HG03460 (cell line): ENCODE measurements at regions not wholly inside any gene's neighbourhood (a gene's known extent, or its start where the extent isn't known, plus 50 kb on each side); places are given as distances from the start of the nearest gene placed in this dataset.

Experiments used
- ATAC-seq: cut with Tn5 transposase; IDR thresholded peaks from one replicate; pipeline ENCODE4 v1.9.1; 2021; ENCODE audit not compliant: unreplicated experiment

DNA sequence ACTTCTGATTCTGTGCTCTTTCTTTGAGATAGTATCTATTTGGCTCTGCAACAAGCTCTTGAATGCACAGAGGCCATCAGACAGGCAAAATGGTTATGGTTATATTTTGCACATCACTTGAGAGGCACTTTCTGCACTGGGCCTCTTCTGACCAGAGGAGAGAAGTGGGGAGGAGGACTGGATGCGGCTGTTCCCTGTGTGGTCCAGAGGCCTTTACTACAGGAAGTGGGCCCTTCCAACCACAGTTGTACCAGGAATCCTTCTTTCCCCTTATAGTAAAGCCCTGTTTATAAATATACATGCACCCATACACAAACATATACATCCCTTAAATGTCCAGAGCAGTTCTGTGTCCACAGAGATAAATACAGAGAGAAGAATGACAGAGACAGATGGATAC, 182.7 kb upstream of the HHIP start:
- no peak for ATAC-seq

GRCh38 chr4:144463896-144464295, 182.1 kb upstream of the HHIP start:
- no peak for ATAC-seq

DNA sequence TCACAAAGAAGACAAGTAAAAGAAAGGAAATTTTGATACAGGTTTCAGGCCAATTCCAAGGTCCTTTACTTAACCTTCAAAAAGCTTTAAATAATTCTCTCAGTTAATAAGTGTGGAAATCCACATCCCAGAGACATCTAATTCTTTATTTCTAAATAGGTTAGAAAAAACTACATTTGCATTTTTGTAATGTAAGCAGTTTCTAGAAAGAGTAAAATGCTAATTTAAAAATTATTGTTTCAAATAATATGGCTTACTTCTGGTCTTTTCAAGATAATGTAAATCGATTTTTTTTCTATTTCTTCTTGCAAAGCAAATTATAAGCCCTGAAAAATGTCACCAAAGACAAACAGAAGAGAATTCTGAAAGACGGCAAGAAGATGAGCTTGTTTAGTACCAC, 180.4 kb upstream of the HHIP start:
- no peak for ATAC-seq

GRCh38 chr4:144480068-144480467, 165.9 kb upstream of the HHIP start:
- ATAC-seq: no peak

- no peak for ATAC-seq
Observed at GRCh38 chr4:144489831-144490230, 156.1 kb upstream of the HHIP start.

GRCh38 chr4:144494280-144494679, 151.7 kb upstream of the HHIP start:
- ATAC-seq: no peak

DNA sequence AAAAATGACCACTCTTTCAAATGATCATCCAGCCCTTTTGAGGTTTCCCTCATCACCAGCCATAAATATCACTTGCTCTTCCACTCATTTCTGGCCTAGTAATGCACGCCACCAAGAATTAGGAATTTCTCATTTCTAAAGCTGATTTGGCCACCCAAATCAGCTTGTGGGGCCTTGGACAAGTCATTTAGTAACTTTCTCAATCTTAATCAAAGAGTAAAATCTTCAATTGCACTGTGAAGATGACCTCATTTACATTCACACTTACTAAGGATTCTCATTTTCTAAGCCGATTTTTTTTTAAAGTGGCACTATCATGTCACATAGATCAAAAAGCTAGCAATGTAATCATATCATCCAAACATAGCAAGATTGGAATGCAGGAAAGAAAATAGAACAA, 150.0 kb upstream of the HHIP start:
- no peak for ATAC-seq

DNA sequence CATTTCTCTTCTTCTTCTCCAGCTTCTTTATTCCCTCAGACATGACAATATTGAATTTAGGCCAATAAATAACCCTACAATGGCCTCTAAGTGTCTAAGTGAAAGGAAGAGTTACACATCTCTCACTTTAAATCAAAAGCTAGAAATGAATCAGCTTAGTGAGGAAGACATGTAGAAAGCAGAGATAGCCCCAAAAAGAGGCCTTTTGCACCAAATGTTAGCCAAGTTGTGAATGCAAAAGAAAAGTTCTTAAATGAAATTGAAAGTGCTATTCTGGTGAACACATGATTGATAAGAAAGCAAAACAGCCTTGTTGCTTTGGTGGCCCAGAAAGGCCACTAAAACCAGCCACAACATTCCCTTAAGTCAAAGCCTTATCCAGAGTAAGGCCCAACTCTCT, 146.2 kb upstream of the HHIP start:
- peak; percentile 84 for ATAC-seq

DNA sequence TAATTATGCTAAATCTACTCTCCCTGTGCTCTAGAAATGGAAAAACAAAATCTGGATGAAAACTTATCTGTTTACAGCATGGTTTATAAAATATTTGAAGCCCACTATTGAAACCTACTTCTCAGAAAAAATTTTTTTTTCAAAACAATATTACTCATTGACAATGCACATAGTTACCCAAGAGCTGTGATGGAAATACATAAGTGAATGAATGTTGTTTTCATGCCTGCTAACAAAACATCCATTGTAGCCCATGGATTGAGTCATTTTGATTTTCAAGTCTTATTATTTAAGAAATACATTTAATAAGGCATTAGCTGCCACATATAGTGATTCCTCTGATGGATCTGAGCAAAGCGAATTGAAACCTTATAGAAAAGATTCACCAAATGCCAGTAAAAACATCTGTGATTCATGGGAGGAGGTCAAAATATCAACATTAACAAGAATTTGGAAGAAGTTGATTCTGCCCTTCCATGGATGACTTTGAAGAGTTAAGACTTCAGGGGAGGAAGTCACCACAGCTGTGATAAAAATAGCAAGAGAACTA, 144.7 kb upstream of the HHIP start:
- no peak for ATAC-seq

GRCh38 chr4:144504883-144505282, 141.1 kb upstream of the HHIP start:
- no peak for ATAC-seq

GRCh38 chr4:144507311-144508101, 138.4 kb upstream of the HHIP start:
- ATAC-seq: no peak

DNA sequence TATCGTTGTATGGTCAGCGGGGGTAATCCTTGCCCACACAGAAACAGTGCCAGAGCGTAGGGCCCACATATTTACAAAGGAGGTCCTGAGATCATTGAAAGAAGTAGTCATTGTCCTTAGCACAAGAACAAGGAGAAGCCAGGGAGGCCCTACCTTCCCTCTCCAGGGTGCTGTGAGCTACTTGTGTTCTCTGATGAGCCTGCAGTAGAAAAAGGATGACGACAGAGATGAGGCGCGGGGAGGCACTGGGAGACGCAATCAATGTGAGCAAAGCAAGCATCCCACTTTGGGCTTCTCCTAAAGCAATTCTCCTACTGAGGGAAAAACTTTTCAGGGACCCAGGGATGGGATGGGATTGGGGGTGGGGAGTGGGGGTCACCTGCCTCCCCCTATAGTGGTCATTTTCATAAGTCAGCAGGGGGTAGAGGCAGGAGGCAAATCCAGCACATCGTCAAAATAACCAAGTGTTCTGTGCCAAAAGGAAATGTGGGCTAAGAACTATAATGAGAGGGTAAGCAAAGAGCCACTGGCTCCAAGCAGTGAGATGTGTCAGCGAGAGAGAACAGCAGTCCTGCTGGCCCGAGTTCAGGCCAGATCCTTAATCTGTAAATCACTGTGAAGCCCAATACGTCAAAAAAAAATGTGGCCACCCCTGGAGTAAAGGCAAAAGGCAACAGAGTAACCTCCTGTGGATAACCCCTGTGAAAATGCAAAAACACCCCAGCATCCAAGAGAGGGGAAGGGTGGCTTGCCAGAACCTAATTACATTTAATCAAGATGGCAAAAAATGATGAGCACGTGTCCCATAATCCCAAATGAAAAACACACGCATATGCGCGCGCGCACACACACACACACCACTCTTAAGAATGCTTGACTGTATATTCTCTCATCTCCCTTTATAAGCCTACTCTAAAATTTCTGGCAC, 136.6 kb upstream of the HHIP start:
- ATAC-seq: no peak

DNA sequence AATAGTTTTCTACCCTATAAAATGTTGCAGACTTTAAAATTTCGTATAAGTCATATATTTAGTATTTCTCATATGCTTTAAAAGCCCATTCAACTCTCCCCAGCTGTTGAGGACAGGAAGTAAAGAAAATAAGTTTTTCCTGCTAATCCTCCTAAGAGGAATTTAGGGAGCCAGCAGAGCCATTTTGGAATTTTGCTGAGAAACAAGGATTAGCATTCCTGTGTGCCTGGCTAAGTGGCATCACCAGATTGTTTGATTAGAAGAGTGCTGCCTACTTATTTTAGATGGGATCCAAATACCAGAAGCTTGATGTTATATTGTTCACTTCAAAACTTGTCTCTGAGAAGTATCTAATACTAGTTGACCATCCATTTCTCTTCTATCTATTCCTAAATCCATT, 131.2 kb upstream of the HHIP start:
- ATAC-seq: no peak

- ATAC-seq: no peak
Observed at GRCh38 chr4:144518181-144518895, 127.6 kb upstream of the HHIP start.

DNA sequence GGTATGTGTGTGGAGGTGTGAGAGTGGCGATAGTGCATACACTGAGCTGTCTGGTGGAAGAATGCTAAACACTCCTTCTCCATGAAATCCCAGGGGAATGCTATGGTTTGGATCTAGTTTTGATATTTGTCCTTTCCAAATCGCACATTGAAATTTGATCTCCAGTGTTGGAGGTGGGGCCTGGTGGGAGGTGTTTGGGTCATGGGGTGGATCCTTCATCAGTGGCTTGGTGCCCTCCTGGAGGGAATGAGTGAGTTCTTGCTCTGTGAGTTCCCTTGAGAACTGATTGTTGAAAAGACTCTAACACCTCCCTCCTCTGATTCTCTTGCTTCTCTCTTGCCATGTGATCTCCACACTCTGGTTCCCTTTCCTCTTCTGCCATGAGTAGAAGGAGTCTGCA, 114.1 kb upstream of the HHIP start:
- no peak for ATAC-seq

DNA sequence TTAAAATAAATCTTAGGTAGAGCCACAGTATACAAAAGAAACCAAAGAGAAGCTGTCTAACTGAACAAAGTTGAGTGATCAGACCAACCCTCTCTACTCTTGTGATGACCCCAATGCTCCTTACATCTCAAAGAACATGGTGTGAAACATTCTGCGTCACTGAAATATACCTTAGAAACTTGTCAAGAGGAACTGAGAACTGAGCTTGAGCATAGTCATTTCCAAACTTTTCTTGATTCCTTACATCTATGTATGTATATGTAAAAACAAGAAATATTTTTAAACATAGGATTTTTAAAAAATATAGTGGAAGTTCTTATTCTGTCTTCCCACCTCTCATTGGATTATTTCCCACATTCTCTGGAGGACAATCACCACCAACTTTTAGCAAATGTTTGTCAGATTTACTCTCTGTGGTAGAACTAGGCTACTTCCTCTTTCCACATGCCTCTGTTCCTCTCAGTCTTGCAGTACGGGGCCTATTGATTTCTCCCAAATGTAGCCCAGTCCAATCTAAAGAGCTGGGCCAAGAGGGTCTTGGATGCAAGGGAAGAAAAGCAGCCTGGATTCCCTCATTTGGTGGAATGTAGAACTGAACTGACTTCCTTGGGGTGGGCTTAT, 98.2 kb upstream of the HHIP start:
- ATAC-seq: peak; percentile 98

DNA sequence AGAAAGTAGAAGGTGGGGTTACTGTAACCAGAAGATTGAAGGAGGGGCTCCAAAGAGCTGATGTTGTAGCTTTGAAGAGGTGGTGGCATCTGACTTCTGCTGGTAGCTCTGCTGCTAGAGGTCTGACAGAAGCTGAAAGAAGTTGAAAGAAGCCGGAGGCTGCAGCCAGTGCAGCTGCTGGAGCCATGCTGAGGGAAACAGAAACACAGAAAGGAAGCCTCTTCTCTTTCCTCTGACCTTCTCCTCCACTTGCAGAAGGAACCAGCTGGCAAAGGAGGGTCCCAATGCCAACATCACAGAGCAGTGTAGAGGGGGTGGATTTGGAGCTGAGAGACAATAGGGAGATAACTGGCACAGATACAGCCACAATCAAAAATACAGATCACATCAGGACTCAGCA, 89.3 kb upstream of the HHIP start:
- ATAC-seq: no peak

DNA sequence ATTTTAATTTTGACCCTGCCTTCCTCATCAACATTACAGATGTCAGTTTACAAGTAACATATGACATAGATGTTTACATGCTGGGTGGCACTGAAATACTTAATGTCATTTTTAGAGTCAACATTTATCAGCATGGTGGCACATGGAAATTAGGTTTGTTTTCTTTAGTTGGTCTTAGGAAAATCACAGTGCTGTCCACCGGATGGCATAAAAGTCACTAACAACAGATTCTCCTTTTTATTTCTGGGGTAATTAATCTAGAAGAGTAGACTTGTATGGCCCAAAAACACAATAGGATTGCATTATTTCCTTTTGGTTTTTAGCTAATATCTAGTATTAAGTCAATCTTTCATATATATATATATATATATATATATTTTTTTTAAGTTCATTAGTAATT, 88.6 kb upstream of the HHIP start:
- no peak for ATAC-seq

DNA sequence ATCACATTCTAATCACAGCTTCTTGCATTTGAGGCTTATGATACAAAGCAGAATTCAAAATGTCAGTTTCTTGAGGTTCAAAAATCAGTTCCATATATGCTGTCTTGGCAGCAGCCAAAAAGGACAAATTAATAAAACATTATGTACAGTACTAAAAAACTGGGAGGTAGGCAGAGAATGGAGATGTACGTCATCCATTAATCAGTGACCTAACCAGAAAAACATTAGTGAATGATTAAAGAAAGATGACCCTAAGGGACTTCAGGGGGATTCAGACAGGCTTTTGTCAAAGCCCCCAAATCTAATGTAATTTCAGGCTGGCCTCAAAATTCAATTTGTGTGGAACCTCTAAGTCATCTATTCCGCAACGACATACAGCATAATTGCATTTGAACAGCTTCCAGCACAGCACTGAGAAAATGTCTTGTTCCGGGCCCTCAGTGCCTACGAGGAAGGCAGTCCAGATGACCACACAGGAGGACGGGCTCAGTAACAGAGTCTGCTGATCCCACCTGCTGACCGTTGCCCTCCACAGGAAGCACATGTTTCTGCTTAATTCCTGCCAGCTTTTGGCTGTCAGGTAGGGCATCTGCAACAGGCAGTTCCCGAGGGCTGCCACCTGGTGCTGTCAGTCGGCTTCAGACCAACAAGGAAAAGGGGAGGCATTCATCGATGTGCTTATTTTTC, 83.8 kb upstream of the HHIP start:
- ATAC-seq: no peak

DNA sequence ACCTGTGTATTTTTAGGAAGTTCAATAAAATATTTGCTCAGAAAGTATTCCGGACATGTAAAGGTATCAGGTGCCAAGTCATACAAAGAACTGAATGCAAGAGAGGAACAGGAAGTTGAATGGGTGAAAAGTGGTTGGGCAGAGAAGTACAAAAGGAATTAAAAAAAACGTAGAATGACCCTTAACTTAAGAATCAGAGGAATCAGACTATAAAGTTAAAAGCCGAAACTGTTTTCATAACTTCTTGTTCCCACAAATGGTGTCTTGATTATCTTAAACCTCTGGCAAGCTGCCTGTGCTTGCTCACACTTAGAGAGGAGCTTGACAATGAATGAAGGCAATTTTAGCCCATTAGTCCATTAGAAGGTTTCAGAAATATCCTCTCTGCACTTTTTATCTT, 81.6 kb upstream of the HHIP start:
- no peak for ATAC-seq
